Epithelial cell of prostate (primary cell): ENCODE measurements at regions not wholly inside any gene's neighbourhood (a gene's known extent, or its start where the extent isn't known, plus 50 kb on each side); places are given as distances from the start of the nearest gene placed in this dataset.
A peak's percentile ranks its signal among the peaks of the same experiment; 100 is the strongest.

ENCODE experiments used
- DNase-seq: peaks from one replicate; pipeline ENCODE4 v3.0.0-alpha.2; 2011; ENCODE audit warnings: low read depth, low spot score
- H3K27ac ChIP-seq: fragments of 450-650 bp; 2 replicates; pipeline ENCODE4 v1.5.1; 2017; ENCODE audit warnings: mild to moderate bottlenecking

DNA sequence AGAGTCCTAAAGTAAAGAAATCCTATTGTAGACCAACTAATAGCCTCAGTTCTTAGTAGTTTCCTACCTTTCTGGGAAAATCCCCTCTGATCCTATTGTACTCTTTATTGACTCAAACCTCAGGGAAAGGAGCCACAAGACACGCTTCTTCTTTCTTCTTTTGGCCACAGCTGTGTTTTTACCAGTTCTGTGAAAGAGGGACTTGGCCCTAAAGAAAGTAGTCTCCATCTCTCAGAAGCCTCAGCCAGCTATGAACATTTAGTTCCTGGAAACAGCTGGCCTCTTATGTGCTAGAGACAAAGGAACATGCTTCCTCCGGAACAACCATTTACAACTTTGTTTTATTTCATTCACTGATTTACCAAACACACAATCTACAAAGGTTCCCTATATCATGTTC is 66.1 kb upstream of the ARID2 start:
- no peak for DNase-seq
- H3K27ac ChIP-seq = no peak overlapping the region

DNA sequence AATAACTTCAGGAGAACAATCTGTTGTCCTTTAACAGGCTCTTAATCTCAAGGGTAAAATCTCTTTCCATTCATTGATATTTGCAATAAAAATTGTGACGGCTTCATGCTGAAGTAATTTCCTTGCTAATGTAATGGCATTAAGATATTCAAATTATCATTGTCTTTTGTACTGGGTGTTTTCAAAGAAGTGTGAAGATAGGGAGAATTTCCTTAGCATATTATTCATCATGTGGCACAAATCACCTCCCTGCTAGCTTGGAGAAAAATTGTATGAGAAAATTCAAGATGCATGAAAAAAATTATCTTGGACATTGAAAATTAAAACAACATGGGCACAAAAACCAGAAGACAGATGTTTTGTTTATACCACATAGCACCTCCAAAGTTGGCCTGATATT is 63.6 kb upstream of the ARID2 start:
- no peak for DNase-seq

GRCh38 chr12:45666396-45666795 is 63.1 kb upstream of the ARID2 start:
- no peak for DNase-seq
- H3K27ac ChIP-seq = no peak overlapping the region

More for the DNA sequence above, 63.6 kb upstream of the ARID2 start:
- no peak overlapping the region for H3K27ac ChIP-seq

GRCh38 chr12:45666816-45667215 is 62.7 kb upstream of the ARID2 start:
- no peak overlapping the region for H3K27ac ChIP-seq
- DNase-seq = no peak

DNA sequence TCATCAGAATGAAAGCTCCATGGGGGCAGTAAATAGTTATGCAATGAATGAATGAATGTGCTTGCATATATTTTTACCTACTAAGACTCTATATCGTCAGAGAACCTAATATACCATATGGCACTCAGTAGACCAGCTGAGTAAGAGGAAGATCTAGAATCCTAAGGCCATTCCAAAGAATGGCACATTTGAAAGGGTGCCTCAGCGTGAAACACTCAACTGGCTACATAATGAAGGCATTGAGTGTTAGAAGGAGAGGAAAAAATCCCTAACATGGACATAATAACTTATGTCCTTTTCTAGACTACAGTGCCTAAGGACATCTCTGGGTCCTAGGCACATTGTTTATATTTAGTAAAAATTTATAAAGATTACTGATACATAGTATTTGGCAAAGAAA is 61.7 kb upstream of the ARID2 start:
- no peak overlapping the region for H3K27ac ChIP-seq
- DNase-seq = no peak

GRCh38 chr12:45668641-45669040 is 60.9 kb upstream of the ARID2 start:
- no peak for DNase-seq
- no peak overlapping the region for H3K27ac ChIP-seq

DNA sequence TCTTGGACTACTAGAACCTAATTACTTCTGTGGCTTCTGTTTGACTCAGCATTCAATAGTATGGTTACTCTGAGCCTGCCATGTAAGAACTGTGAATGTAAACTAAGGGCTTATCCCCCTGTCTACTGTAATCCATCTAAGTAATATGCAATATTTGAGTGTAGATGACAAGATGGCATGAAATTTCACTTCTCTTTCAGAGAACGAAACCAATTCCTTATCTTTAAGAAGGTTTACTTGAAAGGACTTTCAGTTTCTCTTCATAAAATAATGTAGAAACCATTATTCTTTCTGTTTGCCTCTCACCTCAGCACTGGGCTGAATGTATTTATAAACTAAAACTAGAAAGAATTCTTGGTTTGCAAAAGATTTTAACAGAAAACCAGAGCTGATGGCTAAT is 60.4 kb upstream of the ARID2 start:
- no peak overlapping the region for H3K27ac ChIP-seq
- no peak for DNase-seq

DNA sequence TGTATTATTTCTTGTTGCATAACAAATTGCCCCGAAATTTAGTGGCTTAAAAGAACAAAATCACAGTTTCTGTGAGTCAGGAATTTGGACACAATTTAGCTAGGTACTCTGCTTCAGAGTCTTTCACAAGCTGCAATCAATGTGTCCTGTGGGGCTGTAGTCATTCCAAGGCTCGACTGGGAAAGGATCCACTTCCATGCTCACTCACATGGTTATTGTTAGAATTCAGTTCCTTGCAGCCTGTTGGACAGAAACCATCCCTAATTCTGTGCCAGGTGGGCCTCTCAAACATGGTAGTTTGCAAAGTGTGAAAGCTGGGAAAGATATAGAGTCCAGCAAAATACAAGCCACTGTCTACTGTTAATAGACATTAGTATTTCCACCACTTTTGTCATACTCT is 59.7 kb upstream of the ARID2 start:
- no peak for DNase-seq
- no peak overlapping the region for H3K27ac ChIP-seq

- no peak overlapping the region for H3K27ac ChIP-seq
These were observed 59.0 kb upstream of the ARID2 start for GRCh38 chr12:45670346-45671065.

DNA sequence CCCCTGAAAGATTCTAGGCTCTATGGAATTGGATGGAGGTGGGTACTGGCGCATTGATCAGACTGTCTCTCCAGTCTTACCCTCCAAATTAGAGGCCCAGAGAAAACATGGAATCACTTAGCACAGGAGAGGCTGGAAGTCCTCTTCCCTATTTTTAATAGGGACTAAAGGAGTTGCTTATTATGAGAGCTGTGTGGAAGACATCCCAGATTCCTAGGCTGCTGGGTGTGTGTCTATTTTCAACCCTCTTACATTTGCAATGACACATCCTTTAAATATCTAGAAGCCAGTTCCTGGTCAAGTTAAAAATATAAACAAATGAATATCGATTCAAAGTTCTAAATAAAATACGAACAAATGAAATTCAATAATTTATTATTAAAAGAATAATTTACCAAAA is 58.3 kb upstream of the ARID2 start:
- H3K27ac ChIP-seq = no peak overlapping the region
- no peak for DNase-seq

More at GRCh38 chr12:45670346-45671065, 59.0 kb upstream of the ARID2 start:
- DNase-seq = no peak

DNA sequence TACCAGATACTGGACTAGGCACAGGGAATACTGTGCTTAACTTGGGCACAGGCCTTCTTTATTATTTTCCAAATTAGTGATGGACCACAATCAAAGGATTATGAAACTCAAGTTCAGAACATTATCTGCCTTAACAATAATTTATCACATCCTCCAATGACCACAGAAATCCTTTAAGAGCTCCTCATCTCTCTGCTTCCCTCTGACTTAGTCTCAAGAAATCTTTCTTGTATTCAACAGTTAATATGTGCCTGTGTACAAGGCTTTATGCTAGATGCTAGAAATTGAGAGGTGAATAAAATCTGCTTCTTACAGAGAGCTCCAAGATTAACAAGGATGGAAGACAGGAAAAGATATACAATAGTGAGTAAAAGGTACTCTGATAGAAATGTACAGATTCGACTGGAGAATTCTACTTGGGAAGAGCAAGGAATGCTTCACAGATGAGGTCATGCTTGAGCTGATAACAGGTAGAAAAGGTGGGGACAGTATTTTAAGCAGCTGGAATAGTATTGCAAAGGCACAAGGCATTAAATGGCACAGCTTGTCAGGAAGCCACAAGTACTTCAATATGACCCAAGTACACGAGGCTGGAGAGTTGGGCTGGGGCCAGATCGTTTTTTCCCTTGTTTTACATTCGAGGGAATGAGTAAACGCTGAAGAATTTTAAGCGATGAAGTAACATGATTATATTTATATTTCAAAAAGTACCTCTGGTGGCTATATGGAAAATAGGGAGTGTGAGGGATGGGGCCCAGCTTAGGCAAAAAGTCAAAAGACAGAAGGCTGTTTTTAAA is 55.1 kb upstream of the ARID2 start:
- DNase-seq = peak; percentile 8
- H3K27ac ChIP-seq = no peak overlapping the region

- H3K27ac ChIP-seq = no peak overlapping the region
- DNase-seq = no peak
These were observed 54.0 kb upstream of the ARID2 start for GRCh38 chr12:45675534-45675933.
